Stimulated activated CD4-positive, alpha-beta T cell treated with anti-CD3 and anti-CD28 coated beads, Interleukin-15, amount 100 ng/mL, for 1 hour (primary cell): ENCODE measurements at regions not wholly inside any gene's neighbourhood (a gene's known extent, or its start where the extent isn't known, plus 50 kb on each side); places are given as distances from the start of the nearest gene placed in this dataset.
A peak's percentile ranks its signal among the peaks of the same experiment; 100 is the strongest.

Source experiments
- DNase-seq, 2 donors: peaks; one replicate each; pipeline ENCODE4 v3.0.0-alpha.2; 2020; ENCODE audit warnings: low read depth in 1 of 2, low spot score in 1 of 2

DNA sequence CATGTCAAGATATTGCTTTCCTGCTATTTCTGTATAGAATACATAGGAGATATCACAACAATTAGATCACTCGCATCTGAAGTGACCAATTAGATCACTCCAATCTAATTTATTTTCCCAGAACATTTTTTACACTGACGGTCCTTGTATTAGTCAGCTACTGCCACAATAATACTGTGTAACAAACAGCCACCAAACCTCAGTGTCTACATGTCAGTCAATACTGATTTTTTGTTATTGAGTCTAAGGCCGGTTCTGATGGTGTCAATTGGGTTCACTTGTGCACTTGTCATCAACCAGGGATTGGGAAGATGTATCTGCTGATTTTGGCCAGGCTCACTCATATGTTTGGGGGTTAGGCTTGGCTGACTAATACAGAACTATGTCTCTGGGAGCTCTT is 275.9 kb upstream of the NFE2L3 start:
- no peak for DNase-seq

DNA sequence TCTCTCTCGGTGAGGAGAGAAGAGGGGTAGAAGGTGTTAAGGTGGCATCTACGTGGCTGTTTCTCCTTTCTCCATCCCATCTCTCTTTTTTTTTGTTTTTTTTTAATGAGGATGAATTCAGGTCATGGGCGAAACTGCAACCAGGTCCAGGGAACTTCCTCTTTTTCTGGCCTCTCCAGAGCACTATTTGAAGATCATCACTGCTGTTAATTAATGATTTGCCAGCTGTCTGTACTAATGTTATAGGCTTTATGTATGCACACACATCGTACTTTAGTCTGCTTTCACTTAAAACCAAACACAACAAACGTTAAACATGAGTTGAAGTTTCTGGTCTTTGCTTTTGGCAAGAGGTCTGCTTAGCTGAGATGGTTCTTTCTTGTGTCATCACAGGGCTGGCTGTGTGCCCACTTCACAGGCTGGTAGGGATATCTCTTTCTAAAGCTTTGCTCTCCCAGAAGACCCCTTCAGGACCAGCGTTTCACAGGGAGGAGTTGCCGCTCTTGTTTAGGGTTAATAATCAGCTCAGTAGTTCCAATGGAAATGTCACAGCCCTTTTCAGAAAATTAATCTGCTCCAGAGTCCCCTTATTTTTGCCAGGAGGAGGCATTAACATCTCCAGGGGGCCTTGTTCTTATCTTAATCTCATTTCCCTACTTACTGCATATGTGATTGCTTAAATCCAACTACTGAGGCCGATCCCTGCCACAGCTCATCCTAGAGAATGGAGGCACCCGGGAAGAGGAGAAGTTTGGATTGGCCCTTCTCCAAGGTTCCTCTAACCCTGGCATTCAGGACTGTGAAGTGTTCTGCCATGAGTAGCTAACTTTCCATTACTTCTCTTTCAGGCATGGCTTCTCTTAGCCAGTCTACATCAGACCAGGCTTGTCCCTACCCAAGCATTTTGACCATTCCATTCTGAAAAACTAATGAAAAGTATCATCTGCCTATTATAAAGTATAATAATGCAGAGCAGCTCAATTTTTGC is 273.9 kb upstream of the NFE2L3 start:
- no peak for DNase-seq

DNA sequence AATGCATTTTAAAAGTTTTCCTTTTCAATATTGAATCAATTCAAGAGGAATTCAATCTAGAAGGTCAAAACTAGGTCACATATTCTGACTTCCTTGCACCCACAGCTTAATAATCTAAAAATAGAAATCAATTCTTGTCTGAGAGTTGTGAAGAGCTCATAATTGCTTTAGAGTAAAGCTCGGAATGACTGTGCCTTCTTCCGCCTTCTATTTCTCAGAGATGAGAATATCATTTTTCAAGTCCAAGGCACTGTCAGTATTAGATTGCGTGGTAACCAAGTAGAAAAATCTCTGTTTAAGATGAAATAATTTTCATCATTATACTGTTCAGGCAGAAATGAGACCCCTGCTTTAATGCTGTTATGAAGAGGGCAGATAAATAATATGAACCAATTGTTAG is 272.2 kb upstream of the NFE2L3 start:
- no peak for DNase-seq

DNA sequence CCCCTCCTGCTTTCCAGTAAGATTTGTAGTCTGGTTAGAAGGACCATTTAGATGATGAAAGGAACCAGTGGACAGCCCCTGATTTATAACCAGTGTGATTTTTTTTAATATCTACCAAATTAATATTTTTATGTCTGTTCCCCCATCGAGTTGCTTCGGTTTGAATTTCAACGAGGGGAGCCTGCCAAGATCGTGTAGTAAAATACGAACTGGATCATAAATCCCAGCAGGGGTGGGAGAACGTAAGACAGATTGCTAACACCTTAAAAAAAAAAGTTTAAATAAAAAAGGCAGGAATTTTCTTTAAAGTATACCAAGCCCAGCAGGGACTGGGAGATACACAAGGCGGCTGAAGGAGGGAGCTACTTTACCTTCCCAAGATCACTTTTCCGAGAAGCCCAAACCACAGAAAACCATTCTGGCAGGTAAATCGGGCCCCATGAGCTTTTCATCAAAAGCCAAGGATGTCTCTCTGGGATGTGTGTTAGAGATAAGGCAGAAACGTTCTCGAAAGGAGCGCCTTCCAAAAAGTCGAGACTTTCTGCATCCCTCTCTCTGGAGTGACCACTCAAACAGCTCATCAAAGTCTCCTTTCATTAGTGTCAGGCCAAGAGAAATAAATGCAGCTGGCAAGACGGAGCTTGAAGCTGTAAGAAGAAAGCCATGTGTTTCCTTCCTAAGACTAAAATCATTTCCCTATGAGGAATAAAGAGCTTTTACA is 270.5 kb upstream of the NFE2L3 start:
- DNase-seq = no peak

DNA sequence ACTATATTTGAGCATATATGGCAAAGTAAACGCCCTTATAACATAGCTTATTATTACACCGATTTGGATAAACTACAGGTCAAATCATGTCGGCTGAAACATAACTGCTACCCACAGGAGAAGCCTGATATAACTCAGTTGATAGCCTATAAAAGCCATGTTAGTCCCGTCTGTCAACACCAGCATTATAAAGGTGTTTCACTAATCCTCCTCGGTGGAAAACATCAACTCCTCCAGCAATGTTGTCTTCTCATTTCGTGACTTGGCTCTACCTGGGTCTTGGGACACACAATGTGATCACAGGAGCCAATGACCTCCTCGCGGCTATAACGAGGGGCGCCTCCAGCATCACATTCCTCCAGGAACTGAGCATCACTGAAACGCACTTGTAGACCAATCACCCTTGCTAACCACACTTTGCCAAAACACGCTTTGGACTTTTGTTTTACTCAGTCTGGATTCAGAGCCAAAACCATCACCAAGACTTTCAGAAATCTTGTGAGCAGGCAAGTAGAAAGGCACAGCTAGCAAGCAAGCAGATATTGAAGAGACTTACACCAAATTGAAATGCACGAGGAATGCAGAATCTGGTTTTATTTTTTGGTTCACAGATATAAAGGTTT is 269.7 kb upstream of the NFE2L3 start:
- no peak for DNase-seq

DNA sequence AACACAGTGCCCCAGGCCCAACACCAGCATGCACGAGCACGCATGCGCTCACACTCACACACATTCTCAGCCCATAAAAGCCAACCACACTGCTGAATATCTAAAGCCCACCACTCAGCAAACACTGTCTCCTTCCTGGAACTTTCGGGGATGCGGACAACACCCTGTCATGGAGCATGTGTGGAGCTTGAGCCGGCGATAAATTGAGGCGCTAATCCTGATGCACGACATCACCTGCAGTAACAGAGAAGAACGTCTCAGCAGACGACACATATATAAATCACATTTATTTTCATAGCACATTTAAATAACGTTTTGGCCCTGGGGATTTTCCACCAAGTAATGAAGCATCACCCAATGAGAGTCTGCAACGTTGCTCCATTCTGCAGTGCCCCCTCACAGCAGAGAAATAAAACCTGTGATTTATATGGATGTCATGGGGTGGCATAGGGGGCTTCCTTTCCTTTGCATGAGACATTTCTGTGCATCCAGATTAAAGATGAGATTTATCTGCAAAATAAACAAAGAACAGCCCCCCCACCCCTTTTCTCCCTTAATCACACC is 267.7 kb upstream of the NFE2L3 start:
- DNase-seq = no peak

DNA sequence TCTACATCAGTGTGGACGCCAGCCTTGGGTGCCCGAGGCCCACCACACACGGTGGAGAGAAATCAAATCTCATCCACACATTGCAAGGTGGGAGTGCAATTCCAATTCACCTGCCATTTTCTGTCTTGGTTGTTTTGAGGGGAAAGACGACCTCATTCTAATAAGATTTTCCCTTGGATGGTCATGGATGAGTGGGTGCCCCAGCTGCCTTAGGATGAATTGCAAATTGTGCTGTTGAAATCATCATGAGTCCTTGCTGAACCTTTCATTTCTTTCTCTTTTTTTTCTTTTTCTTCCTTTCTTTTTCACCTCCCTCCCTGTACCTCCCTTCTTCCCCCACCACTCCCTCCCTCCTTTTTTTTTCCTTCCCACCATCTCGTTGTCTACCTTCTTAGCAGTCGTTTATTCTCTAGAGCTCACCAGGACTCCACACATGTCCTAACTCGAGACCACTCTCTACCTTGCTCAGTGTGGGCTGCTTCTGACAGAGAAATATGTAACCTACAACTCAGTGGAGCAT is 266.9 kb upstream of the NFE2L3 start:
- DNase-seq = no peak

DNA sequence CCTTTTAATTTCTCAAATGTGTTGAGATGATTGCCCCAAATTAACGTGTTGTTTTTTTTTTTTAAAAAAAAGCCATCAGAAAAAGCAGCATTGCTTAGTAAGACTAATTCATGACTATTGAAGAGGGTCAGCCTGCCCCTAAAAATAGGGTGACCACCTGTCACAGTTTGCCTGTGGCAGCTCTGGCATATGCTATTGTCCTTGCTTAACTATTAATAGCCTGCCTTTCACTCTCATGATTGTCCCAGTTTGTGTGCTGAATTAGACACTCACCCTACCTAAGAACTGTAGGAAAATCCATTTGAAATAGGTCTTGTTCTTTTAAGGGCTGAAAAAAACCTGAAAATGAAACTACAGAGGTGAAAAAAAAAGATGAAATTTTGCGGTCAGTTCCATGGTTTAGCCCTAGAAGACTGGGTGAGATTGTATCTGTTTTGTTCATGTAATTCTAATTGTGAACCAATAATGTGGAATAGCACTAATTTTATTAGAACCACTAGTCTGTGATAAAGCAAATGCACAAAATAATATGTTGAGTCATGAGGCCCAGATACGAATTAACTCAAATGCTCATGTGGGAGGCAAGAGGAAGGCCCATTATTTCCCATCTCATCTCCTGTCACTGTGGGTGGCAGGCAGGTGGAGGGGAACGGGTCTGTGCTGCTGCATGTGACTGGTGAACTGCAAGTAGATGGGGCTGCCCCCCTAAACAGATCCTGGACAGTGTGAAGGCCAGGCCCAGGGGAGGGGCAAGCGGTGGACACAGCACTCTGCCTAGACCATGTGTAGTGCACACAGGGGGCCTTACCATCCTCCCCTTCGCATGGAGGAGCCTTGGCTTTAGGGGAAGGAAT is 265.4 kb upstream of the NFE2L3 start:
- no peak for DNase-seq

DNA sequence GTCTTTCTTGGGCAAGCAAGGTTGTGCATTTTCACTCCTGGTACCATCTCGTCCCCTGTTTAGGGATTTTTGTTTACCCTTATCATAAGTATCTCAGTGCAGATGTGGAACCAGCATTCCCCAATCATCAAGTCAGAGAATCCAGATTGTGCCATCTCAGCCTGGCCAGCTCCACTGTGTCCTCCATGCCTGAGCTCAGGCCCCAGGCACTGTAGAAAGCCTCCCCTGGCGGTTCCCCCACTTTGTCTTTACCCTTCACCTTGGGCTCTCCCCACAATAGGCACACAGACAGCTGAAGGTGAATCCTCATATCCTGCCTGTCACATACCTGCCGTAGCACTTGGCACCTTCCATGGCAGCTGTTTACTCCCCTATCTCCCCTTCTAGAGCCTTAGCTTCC is 264.7 kb upstream of the NFE2L3 start:
- no peak for DNase-seq

DNA sequence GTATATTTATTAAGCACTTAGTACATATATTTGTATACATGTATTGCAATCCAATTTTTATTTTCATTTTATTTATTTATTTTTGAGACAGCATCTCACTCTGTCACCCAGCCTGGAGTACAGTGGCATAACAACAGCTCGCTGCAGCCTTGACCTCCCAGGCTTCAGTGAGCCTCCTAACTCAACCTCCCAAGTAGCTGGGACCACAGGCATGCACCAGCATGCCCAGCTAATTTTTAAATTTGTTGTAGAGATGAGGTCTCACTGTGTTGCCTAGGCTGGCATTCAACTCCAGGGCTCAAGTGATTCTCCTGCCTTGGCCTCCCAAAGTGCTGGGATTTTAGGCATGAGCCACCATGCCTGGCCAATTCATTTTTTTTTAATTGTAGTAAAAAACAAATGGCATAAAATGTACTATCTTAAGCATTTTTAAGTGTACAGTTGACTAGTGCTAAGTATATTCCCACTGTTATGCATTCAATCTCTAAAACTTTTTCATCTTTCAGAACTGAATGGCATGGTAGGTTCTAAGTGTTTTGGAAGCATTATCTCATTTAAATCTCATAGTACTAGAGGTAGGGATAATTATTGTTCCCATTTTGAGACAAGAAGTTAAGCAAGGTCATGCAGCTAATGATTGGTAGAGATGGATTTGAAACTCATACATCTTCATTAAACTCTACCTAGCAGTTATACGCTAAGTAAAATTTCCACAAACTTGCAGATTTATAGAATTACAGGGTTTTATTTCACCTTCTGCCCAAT is 264.0 kb upstream of the NFE2L3 start:
- DNase-seq = no peak

DNA sequence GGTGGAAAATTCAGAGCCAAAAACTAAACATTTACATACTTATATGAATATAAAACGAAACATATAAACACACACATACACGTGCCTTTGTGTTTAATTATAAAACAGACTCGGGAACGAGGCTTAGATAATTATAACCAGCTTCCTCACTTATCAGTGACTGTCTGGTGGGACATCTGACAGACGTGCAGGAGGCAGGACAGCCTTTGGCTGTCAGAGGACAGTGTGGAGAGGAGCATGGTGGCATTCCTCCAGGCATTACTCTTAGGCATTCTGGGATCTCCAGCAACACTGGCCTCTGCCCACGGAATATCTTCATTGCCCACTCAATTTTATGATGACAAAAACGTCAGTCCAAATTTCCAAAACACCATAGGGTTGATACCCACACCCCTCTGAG is 262.2 kb upstream of the NFE2L3 start:
- no peak for DNase-seq

DNA sequence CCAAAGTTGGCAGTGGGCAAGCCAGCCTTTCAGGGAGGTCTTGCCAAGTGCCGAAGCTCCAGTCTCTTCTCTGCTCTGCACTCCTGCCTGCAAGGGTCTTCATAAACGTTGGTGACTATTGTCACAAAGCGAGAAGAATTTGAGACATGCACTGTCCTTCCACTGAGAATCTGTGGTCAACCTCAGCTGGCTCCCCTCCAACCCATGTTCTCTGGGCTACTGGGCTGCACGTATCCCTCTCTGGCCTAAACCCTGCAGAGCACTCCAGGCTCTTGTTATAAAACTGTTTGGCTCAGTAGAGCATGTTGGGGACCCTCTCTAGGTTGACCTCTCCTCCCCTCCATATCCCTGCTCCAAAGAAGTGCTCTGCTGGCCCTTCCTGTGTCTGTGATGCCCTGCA is 260.4 kb upstream of the NFE2L3 start:
- no peak for DNase-seq

DNA sequence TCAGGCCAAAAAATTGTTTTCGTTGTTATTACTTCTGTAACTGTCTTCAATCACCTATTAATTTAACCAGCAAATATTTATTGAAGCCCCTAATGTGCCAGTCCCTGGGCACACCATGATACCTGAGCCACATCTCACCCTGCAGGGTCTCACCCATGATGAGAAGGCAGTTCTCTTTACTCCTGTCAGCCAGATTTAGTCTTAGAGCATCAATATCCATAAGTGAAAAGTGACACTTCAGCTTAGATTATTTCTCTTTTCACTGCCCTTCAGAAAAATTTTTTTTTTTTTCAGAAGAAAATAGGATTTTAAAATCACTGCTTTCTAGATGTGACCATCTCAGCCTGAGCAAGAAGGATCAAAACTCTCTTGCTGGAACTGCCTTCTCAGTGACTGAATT is 258.6 kb upstream of the NFE2L3 start:
- DNase-seq = no peak

DNA sequence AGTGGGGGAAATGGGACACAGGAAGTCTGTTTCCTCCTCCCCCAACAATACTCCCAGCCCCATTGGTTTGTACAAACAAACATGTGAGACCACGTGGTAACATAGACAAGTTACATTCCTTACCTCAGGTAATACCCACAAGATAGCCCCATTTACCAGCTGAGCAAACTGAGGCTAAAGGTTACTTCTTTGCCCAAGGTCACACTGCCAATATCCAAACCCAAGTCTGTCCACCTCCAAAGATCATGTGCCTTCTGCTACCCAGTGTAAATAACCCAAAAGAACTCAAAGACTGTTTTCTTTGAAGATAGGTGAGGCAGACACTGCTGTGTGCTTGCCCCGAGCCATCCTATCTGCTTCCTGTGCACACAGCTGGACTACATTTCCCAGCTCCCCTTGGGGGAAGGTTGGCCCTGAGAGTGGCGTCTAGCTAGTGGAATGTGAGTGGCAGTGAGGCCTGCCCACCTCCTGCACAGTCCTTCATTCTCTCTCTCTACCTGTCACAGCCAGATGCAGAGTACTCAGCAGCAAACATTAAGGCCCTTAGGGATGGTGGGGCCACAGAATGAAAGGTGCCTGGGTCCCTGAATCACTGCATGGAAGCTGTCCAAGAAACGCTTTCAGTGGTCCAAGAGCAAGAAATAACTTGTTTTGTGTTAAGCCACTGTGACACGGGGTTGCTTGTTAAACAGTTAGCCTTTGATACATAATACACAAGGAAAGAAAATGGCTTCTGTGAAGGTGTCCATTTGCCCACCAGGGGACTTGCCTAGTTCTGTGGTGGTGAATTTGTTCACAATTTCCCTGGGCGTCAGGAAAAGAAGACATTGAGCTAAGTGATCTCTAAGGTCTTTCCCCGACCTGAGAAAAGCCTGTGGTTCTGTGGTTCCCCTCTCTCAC is 257.7 kb upstream of the NFE2L3 start:
- no peak for DNase-seq

DNA sequence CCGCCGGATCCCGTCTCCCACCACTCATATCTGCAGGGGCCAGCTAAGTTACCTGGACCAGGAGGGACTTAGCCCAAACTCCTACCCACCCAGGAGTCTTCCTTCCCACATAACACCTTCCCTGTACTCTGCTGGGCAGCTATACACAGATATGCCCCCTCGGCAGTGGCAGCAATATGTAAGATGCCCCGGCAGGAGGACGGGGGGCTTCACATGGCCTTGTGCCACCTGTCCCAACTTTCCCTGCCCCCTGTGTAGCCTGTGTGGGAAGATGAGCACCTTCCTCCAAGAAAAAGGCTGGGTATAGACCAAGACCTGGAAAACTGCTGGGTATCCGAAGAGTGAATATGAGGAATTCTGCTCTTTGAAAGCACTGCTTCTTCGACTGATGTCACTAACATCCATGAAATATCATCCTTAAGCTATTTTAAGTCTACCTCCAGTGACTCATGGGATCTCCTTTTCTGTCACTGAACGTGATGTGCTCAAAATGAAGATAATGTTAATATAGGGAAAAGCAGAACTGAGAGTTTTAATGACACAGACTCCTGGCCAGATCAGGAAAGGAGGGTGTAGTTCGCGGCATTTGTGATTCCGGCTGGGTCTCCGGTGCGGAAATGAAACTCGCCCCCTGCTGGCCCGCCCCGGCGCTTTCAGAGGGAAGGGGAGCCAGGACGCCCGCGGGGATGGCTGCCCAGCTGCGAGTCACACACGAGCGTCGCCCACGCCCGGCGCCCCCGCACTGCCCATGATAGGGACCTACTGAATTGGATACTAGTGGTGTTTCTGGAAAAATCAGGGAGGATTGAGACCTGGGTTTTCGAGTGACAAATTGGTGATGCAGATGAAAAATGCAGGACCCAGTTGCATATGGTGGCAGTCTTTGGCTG is 256.9 kb upstream of the NFE2L3 start:
- DNase-seq = peak; percentile 38 to 40

DNA sequence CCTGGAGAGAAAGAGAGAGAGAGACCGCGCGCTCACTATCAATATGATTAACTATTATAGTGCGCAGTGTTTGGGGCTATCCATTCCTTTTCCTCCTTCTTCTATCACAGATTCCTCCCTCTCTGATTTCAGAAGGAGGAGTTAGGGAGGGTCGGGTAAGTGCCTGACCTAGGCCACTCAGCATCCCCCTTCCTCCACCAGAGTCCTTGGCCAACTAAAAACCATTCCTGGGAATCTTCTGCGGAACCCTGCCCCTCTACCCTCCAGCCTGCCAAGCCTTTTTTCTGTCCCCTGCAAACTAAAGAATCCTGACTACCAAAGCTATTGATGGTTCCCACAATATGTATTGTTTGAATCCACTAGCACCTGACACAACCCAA is 256.2 kb upstream of the NFE2L3 start:
- DNase-seq = no peak

DNA sequence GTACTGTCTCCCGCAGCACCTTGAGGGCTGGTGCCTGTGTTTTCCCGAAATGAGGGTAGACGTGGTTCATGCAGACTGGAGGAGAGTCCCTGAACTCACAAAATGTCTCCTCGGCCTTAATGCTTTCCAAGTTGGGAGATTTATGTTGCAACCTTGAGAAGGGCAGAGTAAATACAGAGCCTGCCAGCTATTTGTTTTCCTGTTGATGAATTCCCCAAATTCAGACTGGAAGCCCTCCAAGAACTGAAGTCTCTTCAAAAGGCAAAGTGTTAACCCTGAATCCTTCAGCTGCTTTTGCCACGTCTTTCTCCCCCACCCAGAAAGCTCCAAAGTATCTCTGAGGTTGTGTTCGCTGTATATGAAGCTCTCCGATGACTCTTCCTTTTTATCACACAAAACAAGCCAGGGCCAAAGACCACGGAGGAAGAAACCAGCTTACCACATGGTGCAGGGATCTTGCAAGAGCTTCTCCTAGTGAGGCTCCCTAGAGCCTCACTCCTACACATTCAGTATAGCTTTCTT is 254.7 kb upstream of the NFE2L3 start:
- DNase-seq = no peak

DNA sequence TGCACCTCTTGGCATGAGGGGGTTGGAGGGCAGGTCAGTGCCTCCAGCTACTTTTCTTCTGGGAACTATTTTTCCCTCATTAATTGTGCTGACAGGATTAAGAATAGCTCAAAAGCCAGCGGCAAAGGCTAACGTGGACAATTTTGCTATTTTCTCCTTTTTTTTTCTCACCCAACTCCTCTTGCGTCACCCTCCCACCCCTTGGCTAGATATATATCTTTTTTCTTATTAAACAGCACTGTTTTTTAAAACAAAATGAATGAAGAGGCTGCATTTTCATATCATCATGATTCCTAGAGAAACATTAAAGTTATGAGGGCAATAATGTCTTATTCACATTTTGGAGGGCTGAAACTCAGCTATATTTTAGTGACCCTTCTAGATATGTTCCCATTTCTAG is 251.8 kb upstream of the NFE2L3 start:
- DNase-seq = no peak
